GM12878 (cell line): ENCODE measurements at regions not wholly inside any gene's neighbourhood (a gene's known extent, or its start where the extent isn't known, plus 50 kb on each side); places are given as distances from the start of the nearest gene placed in this dataset.

Source experiments
- ATAC-seq: fragments of 200-7000 bp; cut with Tn5 transposase; 3 replicates; pipeline ENCODE4 v1.9.1; 2020; ENCODE audit warnings: mild to moderate bottlenecking, moderate library complexity
- BruUV-seq: library from RNA; stranded (reverse); fragments of 400-500 nt; replicated peaks from 2 replicates; lab custom pipeline; 2021; lab: Mats Ljungman, UMichigan
- CTCF ChIA-PET: fragments of 300-600 bp; sonication (Branson Sonifier 250); formaldehyde crosslinking; extraction: SDS; loops from one replicate; lab custom pipeline; 2021; ENCODE audit warnings: inconsistent platforms; lab: Yijun Ruan, JAX
- POLR2A ChIA-PET: fragments of 350-600 bp; formaldehyde crosslinking; extraction: SDS; loops from one replicate; lab custom pipeline; 2021; ENCODE audit warnings: inconsistent platforms; lab: Charles Lee
- RAD21 ChIA-PET: fragments of 300-600 bp; sonication (Branson Sonifier 250); formaldehyde crosslinking; loops from one replicate; lab custom pipeline; 2023; ENCODE audit warnings: antibody characterized with exemption; ENCODE audit not compliant: unreplicated experiment; lab: Charles Lee
- SMC1A ChIA-PET: fragments of 300-600 bp; sonication (Branson Sonifier 250); formaldehyde crosslinking; loops from one replicate; lab custom pipeline; 2023; ENCODE audit not compliant: unreplicated experiment, uncharacterized antibody; lab: Charles Lee
- DNase-seq: peaks from one replicate; pipeline ENCODE4 v3.0.0-alpha.2; 2011; ENCODE audit warnings: low read depth, low spot score
- FAIRE-seq: peaks from 3 replicates; lab custom pipeline; 2011; peaks lifted over from hg19 to GRCh38; lab: Jason Lieb, UNC
- H2AFZ ChIP-seq: 2 replicates; pipeline ENCODE4 v1.6.0; 2011; ENCODE audit warnings: low read depth, low read length, control low read depth; ENCODE audit not compliant: control insufficient read depth
- H3K27ac ChIP-seq: 2 replicates; pipeline ENCODE4 v1.5.1; 2011; ENCODE audit warnings: control low read depth; ENCODE audit not compliant: control insufficient read depth, insufficient read depth
- H3K27me3 ChIP-seq, 2 experiments: replicated peaks in 1 of 2; 2 replicates each; pipeline versions ENCODE4 v1.6.0 to v1.6.1; 2011; ENCODE audit warnings: low read length in 1 of 2; ENCODE audit not compliant: control insufficient read depth in 2 of 2, insufficient read depth in 2 of 2
- H3K36me3 ChIP-seq, 2 experiments: 2 replicates each; pipeline ENCODE4 v1.5.1; 2011; ENCODE audit warnings: low read length in 1 of 2; ENCODE audit not compliant: control insufficient read depth in 2 of 2, insufficient read depth in 2 of 2
- H3K4me1 ChIP-seq: 2 replicates; pipeline ENCODE4 v1.6.1; 2011; ENCODE audit warnings: mild to moderate bottlenecking, low read length, moderate library complexity, mixed read lengths; ENCODE audit not compliant: control insufficient read depth, insufficient read depth
- H3K4me2 ChIP-seq: 2 replicates; pipeline ENCODE4 v1.6.0; 2011; ENCODE audit warnings: control low read depth; ENCODE audit not compliant: control insufficient read depth, insufficient read depth
- H3K4me3 ChIP-seq: fragments of 200-600 bp; sonication (generic); 2 replicates; pipeline ENCODE4 v1.5.1; 2016
- H3K79me2 ChIP-seq: 2 replicates; pipeline ENCODE4 v1.6.0; 2011; ENCODE audit warnings: low read length; ENCODE audit not compliant: control insufficient read depth, insufficient read depth
- H3K9ac ChIP-seq: 2 replicates; pipeline ENCODE4 v1.8.0; 2011; ENCODE audit warnings: low read length, control low read depth, mixed read lengths; ENCODE audit not compliant: control insufficient read depth, insufficient read depth
- H3K9me3 ChIP-seq: replicated peaks from 3 replicates; pipeline ENCODE4 v1.5.1; 2011; ENCODE audit warnings: mild to moderate bottlenecking, low read length; ENCODE audit not compliant: control insufficient read depth, insufficient read depth
- H4K20me1 ChIP-seq: 2 replicates; pipeline ENCODE4 v1.6.0; 2011; ENCODE audit not compliant: control insufficient read depth, insufficient read depth
- BCLAF1 ChIP-seq: fragments of 450-650 bp; IDR thresholded peaks from 2 replicates; pipeline ENCODE4 v1.6.1; 2017; ENCODE audit warnings: antibody characterized with exemption, mild to moderate bottlenecking, moderate library complexity
- EP300 ChIP-seq, 2 experiments: fragments of 150-350 bp in 1 of 2; IDR thresholded peaks; 2 replicates each; pipeline ENCODE4 v1.6.1; 2011 to 2012; ENCODE audit warnings: low read depth in 2 of 2, low read length in 2 of 2, borderline replicate concordance in 1 of 2, improper control_type of control experiment in 1 of 2, inconsistent platforms in 1 of 2; ENCODE audit not compliant: control insufficient read depth in 1 of 2
- HCFC1 ChIP-seq: fragments of 150-350 bp; IDR thresholded peaks from 2 replicates; pipeline ENCODE4 v1.6.1; 2014; ENCODE audit warnings: low read length
- MYC ChIP-seq: IDR thresholded peaks from 2 replicates; pipeline ENCODE4 v1.6.1; 2011; ENCODE audit warnings: mild to moderate bottlenecking, low read length, moderate library complexity, inconsistent platforms; ENCODE audit not compliant: insufficient read depth, insufficient replicate concordance, insufficient read length, severe bottlenecking
- PKNOX1 ChIP-seq: fragments of 450-650 bp; IDR thresholded peaks from 2 replicates; pipeline ENCODE4 v1.6.1; 2016; ENCODE audit warnings: mild to moderate bottlenecking
- POLR2AphosphoS5 ChIP-seq: IDR thresholded peaks from 2 replicates; pipeline ENCODE4 v1.6.1; 2011; ENCODE audit warnings: mild to moderate bottlenecking, low read length, inconsistent platforms
- RBBP5 ChIP-seq: fragments of 200-600 bp; sonication (generic); conservative IDR thresholded peaks from 2 replicates; pipeline ENCODE4 v1.6.1; 2016
- SMAD5 ChIP-seq: IDR thresholded peaks from 2 replicates; pipeline ENCODE4 v1.6.1; 2016; ENCODE audit warnings: antibody characterized with exemption, low read depth
- SMARCA5 ChIP-seq: fragments of 450-650 bp; IDR thresholded peaks from 2 replicates; pipeline ENCODE4 v1.6.1; 2017; ENCODE audit warnings: mild to moderate bottlenecking
- SREBF1 ChIP-seq: IDR thresholded peaks from 2 replicates; pipeline ENCODE4 v1.6.1; 2012; ENCODE audit warnings: mild to moderate bottlenecking, low read length
- STAT3 ChIP-seq: IDR thresholded peaks from 2 replicates; pipeline ENCODE4 v1.6.1; 2011; ENCODE audit warnings: low read depth, low read length, improper control_type of control experiment
- ZBED1 ChIP-seq: IDR thresholded peaks from 2 replicates; pipeline ENCODE4 v1.6.1; 2016; ENCODE audit warnings: borderline replicate concordance
- ZBTB4 ChIP-seq: fragments of 450-650 bp; formaldehyde crosslinking; IDR thresholded peaks from 2 replicates; pipeline ENCODE4 v1.4.0; 2022; ENCODE audit warnings: mild to moderate bottlenecking, moderate library complexity
- ZNF622 ChIP-seq: fragments of 450-650 bp; IDR thresholded peaks from 2 replicates; pipeline ENCODE4 v1.6.1; 2017; ENCODE audit warnings: mild to moderate bottlenecking, inconsistent platforms
- WGBS: methylation state at CpG from one replicate; pipeline ENCODE4 v1.1.6; 2016; ENCODE audit warnings: low lambda C conversion rate; ENCODE audit not compliant: insufficient replicate concordance, insufficient coverage; ENCODE audit errors: missing lambda C conversion rate; 5-methylcytosine and 5-hydroxymethylcytosine counted together
- in situ Hi-C: fragments of 300-500 bp; cut with MboI; formaldehyde crosslinking; loops from 9 replicates; pipeline ENCODE4 v1.14.3; 2018; ENCODE audit warnings: mixed read lengths
- intact Hi-C: fragments of 100-400 bp; cut with micrococcal nuclease; formaldehyde crosslinking; loops from one replicate; pipeline ENCODE4 v1.14.2; 2022; ENCODE audit not compliant: unreplicated experiment

- H3K4me1 ChIP-seq = no peaks in the 10 kb centered on the region
- H2AFZ ChIP-seq = no peak overlapping the region
- DNase-seq (no peak), ATAC-seq (no peak), FAIRE-seq (no peak)
- intact Hi-C loops (no loop called here), in situ Hi-C loops (no loop called here)
- 22% methylated on average over 3 of the region's 3 CpGs for WGBS
- no TSS peak for BruUV-seq
- CTCF ChIA-PET = no interaction called here
- no peak overlapping the region for H3K4me3 ChIP-seq
- no peak overlapping the region for H3K4me2 ChIP-seq
- no peaks in the 10 kb centered on the region for H3K79me2 ChIP-seq
- H3K9me3 ChIP-seq = no peaks in the 10 kb centered on the region
- no peaks in the 10 kb centered on the region for H4K20me1 ChIP-seq
- H3K27me3 ChIP-seq = no peaks in the 10 kb centered on the region
- TF ChIP-seq EP300 (IDR thresholded peaks at IDR 0.05; ENCODE audit: borderline replicate concordance in 1 of 2, control insufficient read depth in 1 of 2, low read depth in 2 of 2, low read length in 2 of 2) (no peak), ZBTB4 (CRISPR knock-in tag) (no peak), STAT3 (no peak), SMAD5 (no peak), ZBED1 (no peak), MYC (no peak), PKNOX1 (no peak), ZNF622 (no peak), SREBF1 (no peak), RBBP5 (no peak), BCLAF1 (no peak), HCFC1 (no peak), SMARCA5 (no peak), POLR2AphosphoS5 (no peak)
- no peak overlapping the region for H3K9ac ChIP-seq
- SMC1A ChIA-PET = no interaction called here
- RAD21 ChIA-PET = no interaction called here
- POLR2A ChIA-PET = no interaction called here
- H3K36me3 ChIP-seq = no peaks in the 10 kb centered on the region
- H3K27ac ChIP-seq = no peak overlapping the region
These were observed 406.1 kb upstream of the TRAM1L1 start for GRCh38 chr4:117491516-117491915.
